ENCODE measurements at regions not wholly inside any gene's neighbourhood (a gene's known extent, or its start where the extent isn't known, plus 50 kb on each side); places are given as distances from the start of the nearest gene placed in this dataset.

- Histone ChIP-seq H3K36me3 (ENCODE audit: insufficient read depth, low read length) (no peaks in the 10 kb centered on the region), H3K79me2 (ENCODE audit: insufficient read depth, low read length) (no peaks in the 10 kb centered on the region), H3K27me3 (ENCODE audit: insufficient read depth, low read length) (no peaks in the 10 kb centered on the region), H3K4me3 (ENCODE audit: low read depth, low read length, poor library complexity, severe bottlenecking) (no peak overlapping the region), H4K20me1 (ENCODE audit: insufficient read depth, low read length) (no peaks in the 10 kb centered on the region), H2AFZ (ENCODE audit: low read length) (no peak overlapping the region), H3K9ac (ENCODE audit: low read length) (no peak overlapping the region), H3F3A (ENCODE audit: insufficient read depth, low read length) (no peaks in the 10 kb centered on the region), H3K9me2 (ENCODE audit: low read depth, low read length) (no peaks in the 10 kb centered on the region), H3K9me3 (ENCODE audit: low read length) (no peaks in the 10 kb centered on the region), H3K4me2 (ENCODE audit: low read length) (no peak overlapping the region), H3K4me1 (ENCODE audit: insufficient read depth, low read length, severe bottlenecking) (peaks cover 4% of the 10 kb centered on the region), H3K27ac (ENCODE audit: low read depth, low read length, poor library complexity, severe bottlenecking) (no peak overlapping the region)
- TF ChIP-seq CTCF (IDR thresholded peaks at IDR 0.05; ENCODE audit: low read length) (no peak), EZH2 (IDR thresholded peaks at IDR 0.05; ENCODE audit: borderline replicate concordance, low read length) (no peak)
These were observed 190.5 kb downstream of the NXNL2 start for GRCh38 chr9:88725300-88726019.

- no peaks in the 10 kb centered on the region for H3K79me2 ChIP-seq (ENCODE audit: insufficient read depth, low read length)
- H3K27me3 ChIP-seq (ENCODE audit: insufficient read depth, low read length), result no peaks in the 10 kb centered on the region
- TF ChIP-seq EZH2 (IDR thresholded peaks at IDR 0.05; ENCODE audit: borderline replicate concordance, low read length) (no peak), CTCF (IDR thresholded peaks at IDR 0.05; ENCODE audit: low read length) (no peak)
- no peak overlapping the region for H3K27ac ChIP-seq (ENCODE audit: low read depth, low read length, poor library complexity, severe bottlenecking)
- H4K20me1 ChIP-seq (ENCODE audit: insufficient read depth, low read length), result no peaks in the 10 kb centered on the region
- H3K9me2 ChIP-seq (ENCODE audit: low read depth, low read length), result no peaks in the 10 kb centered on the region
- H3K9ac ChIP-seq (ENCODE audit: low read length), result no peak overlapping the region
- no peaks in the 10 kb centered on the region for H3K36me3 ChIP-seq (ENCODE audit: insufficient read depth, low read length)
- no peaks in the 10 kb centered on the region for H3K9me3 ChIP-seq (ENCODE audit: low read length)
- H3F3A ChIP-seq (ENCODE audit: insufficient read depth, low read length), result no peaks in the 10 kb centered on the region
- H3K4me1 ChIP-seq (ENCODE audit: insufficient read depth, low read length, severe bottlenecking), result peaks cover 4% of the 10 kb centered on the region
- no peak overlapping the region for H3K4me2 ChIP-seq (ENCODE audit: low read length)
- H2AFZ ChIP-seq (ENCODE audit: low read length), result no peak overlapping the region
- no peak overlapping the region for H3K4me3 ChIP-seq (ENCODE audit: low read depth, low read length, poor library complexity, severe bottlenecking)
These were observed 191.8 kb downstream of the NXNL2 start for GRCh38 chr9:88726803-88727202.

- no peak overlapping the region for H3K4me3 ChIP-seq (ENCODE audit: low read depth, low read length, poor library complexity, severe bottlenecking)
- no peak overlapping the region for H3K4me2 ChIP-seq (ENCODE audit: low read length)
- no peaks in the 10 kb centered on the region for H3K9me2 ChIP-seq (ENCODE audit: low read depth, low read length)
- H3K9me3 ChIP-seq (ENCODE audit: low read length), result no peaks in the 10 kb centered on the region
- H3K36me3 ChIP-seq (ENCODE audit: insufficient read depth, low read length), result no peaks in the 10 kb centered on the region
- TF ChIP-seq CTCF (IDR thresholded peaks at IDR 0.05; ENCODE audit: low read length) (no peak), EZH2 (IDR thresholded peaks at IDR 0.05; ENCODE audit: borderline replicate concordance, low read length) (no peak)
- H4K20me1 ChIP-seq (ENCODE audit: insufficient read depth, low read length), result no peaks in the 10 kb centered on the region
- H3K9ac ChIP-seq (ENCODE audit: low read length), result no peak overlapping the region
- H3K27ac ChIP-seq (ENCODE audit: low read depth, low read length, poor library complexity, severe bottlenecking), result no peak overlapping the region
- no peaks in the 10 kb centered on the region for H3K79me2 ChIP-seq (ENCODE audit: insufficient read depth, low read length)
- H3K27me3 ChIP-seq (ENCODE audit: insufficient read depth, low read length), result no peaks in the 10 kb centered on the region
- H3F3A ChIP-seq (ENCODE audit: insufficient read depth, low read length), result no peaks in the 10 kb centered on the region
- no peak overlapping the region for H2AFZ ChIP-seq (ENCODE audit: low read length)
- H3K4me1 ChIP-seq (ENCODE audit: insufficient read depth, low read length, severe bottlenecking), result no peaks in the 10 kb centered on the region
These were observed 195.8 kb downstream of the NXNL2 start for GRCh38 chr9:88730780-88731179.

Measured in OCI-LY1 (cell line).